ENCODE measurements at regions not wholly inside any gene's neighbourhood (a gene's known extent, or its start where the extent isn't known, plus 50 kb on each side); places are given as distances from the start of the nearest gene placed in this dataset.

DNA sequence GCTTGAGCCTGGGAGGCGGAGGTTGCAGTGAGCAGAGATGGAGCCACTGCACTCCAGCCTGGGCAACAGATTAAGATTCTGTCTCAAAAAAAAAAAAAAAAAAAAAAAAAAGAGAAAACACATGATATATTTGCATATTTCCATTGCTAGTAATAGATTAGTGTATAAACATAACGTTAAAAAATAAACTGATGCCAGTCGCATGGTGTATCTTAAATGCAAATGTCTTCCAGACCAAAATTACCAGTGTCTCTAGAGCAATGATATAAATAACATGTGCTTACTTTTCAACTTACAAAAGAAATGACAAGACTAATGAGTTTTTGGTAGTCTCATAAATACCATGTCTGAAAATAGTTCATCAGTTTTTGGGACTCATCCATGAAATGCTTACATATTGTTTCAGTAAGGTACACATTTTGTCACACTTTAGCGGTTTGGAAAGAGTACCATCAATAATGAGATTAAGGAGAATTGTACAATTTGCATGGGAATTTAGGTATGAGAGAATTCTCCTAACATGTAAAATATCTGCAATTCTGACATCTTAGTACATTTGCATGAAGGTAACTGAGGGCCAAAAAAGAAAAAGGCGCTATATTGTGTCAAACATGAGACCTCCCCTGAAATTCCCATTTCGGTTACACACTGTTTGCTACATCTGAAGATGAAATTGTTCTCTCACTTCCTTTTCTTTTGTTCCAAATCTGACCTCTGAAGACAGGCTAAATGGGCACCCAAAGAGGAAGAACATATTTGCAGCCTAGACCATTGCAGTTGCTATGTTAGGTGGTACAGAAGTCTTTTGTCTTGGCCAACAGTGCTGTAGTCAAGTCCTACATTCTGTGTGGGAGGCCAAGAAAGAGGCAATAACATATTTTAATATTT, 51.5 kb upstream of the PIP4K2A start:
- DNase-seq (ENCODE audit: low spot score): no peak

DNA sequence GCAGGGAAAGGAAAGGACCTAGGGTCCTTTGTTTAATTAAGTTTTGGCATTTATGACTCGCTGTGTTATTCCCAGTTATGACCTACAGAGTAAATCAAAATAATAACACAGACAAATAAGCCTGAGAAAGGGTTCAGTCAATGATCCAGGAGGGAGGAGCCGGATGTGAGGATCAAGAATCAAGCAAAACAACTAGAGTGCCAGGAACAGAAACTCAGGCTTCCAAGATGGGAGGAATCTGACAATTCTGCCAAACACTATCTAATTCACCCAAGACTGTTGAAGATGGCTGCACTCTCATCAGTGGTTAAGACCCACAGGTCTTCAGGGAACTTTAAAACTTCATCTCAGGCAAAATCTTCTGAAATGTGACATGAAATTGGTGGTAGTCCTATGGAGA, 50.3 kb upstream of the PIP4K2A start:
- DNase-seq (ENCODE audit: low spot score): no peak

Measured in kidney capillary endothelial cell (primary cell).